ENCODE measurements at regions not wholly inside any gene's neighbourhood (a gene's known extent, or its start where the extent isn't known, plus 50 kb on each side); places are given as distances from the start of the nearest gene placed in this dataset.

DNA sequence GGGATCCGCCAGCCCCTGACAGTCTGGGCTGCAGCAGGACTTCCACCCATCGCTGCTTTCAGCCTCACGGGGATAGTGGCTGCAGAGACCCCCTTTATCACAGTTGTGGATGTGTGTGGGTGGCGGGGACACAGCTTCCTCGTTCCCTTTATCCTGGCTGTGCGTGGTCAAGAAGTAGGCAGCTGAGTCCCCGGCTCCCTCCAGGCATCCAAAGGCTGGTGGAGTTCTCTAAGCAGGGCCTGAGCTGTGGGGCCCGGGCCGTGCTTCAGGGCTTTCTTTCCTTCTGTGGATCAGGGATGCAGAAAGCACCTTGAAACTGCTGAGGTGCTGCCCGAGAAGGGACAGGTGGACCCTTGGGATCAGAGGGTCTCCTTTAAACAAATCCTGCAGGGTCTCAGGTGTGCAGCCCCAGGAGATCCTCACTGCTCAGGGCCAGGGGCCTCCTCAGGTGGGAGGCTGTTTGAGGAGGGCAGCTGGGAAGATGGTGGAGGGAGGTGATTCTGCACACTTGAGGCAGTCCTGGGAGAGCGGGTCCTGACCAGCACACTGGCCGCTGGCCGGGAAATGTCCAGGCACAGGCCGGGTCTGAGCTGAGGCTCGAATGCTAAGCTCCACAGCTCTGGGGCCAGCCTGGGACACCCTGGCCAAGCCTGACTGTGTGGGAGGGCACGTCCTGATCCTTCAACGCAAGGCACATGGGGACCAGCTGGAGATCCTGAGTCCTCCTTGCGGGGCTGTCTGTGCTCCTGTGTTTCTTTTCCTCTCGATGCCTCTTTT, 1024.3 kb downstream of the BRD1 start:
- TF ChIP-seq GATA3 (IDR thresholded peaks at IDR 0.05; ENCODE audit: low read depth, low read length) (no peak), GATA2 (IDR thresholded peaks at IDR 0.05; ENCODE audit: low read depth, low read length) (no peak)
